SIG-M5 treated with dmso at 0.1 percent for 504 hours (cell line): ENCODE measurements at regions not wholly inside any gene's neighbourhood (a gene's known extent, or its start where the extent isn't known, plus 50 kb on each side); places are given as distances from the start of the nearest gene placed in this dataset.
"Not testable (repeated sequence)": the region's sequence is repeated elsewhere in the genome, so short reads cannot be mapped to it uniquely, and the experiment has no call there.

Experiments
- DNase-seq: peaks from one replicate; lab custom pipeline; 2025; ENCODE audit not compliant: unreplicated experiment; lab: John Stamatoyannopoulos, UW

GRCh38 chr3:8298021-8298954 is 203.3 kb upstream of the LMCD1 start:
- DNase-seq = no peak

- DNase-seq = peak; percentile 65
These were observed 199.5 kb upstream of the LMCD1 start for GRCh38 chr3:8301977-8302735.

GRCh38 chr3:8303466-8303865 is 198.2 kb upstream of the LMCD1 start:
- no peak for DNase-seq

DNA sequence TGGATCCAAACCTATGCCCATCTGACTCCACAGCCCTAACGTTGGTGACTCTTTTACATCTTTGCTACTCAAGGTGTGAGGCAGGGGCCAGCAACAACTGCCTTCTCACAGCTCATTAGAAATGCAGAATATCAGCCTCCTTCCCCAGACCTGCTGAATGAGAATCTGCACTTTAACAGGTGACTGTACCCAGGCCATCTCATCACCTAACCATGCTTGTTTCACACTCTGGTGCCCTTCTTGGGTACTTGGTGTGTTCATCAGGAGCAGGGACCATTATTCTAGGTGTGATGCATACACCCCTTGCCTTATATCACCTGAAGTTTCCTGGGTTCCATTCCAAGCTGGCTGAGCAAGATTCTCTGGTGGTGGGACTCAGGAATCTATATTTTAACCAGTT is 196.3 kb upstream of the LMCD1 start:
- no peak for DNase-seq

DNA sequence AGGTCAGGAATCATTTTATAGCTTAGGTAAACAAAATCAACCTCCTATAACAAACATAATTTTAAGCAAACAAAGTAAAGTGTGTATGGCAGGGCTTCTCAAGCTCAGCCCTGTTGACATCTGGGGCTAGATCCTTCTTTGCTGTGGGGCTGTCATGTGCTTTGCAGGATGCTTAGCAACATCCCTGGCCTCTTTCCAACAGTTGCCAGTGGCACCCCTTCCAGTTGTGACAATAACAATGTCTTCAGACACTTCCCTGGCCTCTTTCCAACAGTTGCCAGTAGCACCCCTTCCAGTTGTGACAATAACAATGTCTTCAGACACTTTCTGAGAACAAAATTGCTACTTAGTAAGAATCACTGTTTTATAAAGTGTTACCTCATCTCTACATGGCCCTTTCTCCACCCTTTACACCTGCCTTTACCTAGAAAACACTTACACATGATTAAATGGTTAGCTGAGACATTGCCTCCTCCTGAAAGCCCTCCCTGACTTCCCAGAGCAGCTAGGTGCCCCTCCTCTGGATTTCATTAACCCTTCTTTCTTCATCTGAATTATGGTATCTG is 194.0 kb upstream of the LMCD1 start:
- no peak for DNase-seq

- DNase-seq = no peak
These were observed 190.3 kb upstream of the LMCD1 start for GRCh38 chr3:8311321-8311720.

- no peak for DNase-seq
These were observed 188.9 kb upstream of the LMCD1 start for GRCh38 chr3:8312685-8313084.

DNA sequence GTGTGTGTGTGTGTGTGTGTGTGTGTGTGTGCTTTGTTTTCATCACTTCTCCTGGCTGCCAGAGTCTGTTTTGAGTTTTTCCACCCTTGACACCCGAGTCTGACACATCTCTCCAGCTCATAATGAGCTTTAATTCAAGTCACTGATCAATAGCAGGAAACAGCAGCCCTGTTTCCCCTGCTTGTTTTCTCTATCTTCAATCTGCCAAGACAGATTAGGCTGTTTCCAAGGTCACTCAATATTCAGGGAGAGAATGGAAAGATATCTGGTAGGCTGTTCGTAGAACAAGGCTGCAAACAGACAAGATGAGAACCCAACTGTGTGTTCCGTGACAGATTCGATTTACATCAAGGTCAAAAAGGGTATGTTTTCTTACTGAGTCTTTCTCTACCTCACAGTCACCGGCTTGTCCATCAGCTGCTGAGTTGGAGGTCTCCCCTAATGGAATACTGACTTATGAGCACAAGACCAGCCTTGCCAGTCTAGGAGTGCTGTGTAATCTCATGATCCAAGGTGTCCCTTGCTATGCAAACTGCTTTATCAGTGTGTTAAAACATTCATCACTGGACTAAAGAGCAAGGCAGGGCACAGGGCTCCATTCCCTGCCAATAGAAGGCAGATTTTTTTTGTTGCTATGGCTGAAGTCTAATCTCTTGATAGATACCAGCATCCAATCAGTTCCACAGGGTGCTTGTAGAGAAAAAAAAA is 187.9 kb upstream of the LMCD1 start:
- DNase-seq = no peak

DNA sequence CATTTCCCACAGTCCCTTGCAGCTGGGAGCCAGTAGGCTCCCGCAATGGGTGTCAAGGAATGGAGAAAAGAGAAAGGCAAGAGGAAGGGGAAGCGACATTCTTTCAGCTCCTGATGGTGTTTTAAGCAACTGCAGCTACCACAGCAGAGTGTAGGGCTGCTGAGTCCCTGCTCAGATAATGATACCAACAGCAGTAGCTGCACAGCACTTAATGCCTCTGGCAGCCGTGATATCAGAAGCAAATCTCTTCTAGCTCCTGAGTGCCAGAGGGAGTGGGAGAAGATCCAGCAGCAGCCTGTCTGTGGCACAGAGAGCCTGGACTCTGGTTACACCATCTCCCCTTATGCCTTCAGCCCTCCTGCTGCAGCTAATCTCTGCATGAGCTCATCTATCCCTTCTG is 186.1 kb upstream of the LMCD1 start:
- DNase-seq = not testable (repeated sequence)

GRCh38 chr3:8317661-8318649 is 183.7 kb upstream of the LMCD1 start:
- no peak for DNase-seq

- no peak for DNase-seq
These were observed 181.5 kb upstream of the LMCD1 start for GRCh38 chr3:8319935-8320634.

DNA sequence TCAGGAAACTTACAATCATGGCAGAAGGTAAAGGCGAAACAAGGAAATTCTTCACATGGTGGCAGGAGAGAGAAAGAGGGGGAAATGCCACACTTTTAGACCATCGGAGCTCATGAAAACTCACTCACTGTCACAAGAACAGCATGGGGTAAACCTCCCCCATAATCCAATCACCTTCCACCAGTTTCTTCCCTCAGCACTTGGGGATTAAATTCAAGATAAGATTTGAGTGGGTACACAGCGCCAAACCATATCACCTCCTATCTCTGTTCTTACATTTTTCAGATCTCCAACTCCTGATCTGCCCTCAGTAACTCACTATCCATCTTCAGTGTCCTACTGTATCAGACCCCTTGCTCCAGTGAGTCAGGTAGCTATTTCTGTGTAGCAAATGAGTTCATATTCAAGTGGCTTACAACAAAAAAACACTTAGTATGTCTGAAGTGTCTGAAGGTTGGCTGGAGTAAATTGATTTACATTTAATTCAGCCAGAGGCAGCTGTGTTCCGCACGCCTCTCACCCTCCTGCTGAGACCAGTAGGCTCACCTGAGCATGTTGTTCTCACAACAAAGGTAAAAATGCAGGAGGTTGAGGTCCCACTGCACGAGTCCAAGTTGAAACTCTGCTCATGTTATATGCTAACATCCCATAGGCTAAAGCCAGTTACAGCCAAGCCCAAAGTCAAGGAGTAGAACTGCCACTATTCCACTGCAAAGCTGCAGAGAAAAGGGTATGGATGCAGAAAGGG is 180.7 kb upstream of the LMCD1 start:
- DNase-seq = no peak

DNA sequence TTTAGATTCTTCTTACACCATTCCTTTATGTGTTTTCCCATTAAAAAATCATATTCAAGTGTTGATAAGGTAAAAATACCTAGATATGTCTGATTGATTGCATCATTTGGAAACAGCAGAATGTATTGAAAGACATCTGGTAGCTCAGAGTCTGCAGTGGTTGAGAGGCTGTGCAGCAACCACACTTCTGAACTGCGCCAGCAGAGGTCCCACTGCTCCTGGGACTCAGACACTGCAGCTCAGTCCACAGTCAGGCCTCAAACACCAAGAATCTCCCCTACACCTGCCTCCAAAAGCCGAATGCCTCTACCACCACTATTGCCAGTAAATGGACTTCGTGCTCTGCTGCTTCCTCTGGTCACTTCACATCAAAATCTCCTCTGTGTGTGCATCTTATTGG is 176.9 kb upstream of the LMCD1 start:
- peak; percentile 12 for DNase-seq

- no peak for DNase-seq
These were observed 176.3 kb upstream of the LMCD1 start for GRCh38 chr3:8325306-8325705.

- DNase-seq = not testable (repeated sequence)
These were observed 175.8 kb upstream of the LMCD1 start for GRCh38 chr3:8325833-8326232.

- no peak for DNase-seq
These were observed 173.9 kb upstream of the LMCD1 start for GRCh38 chr3:8327739-8328138.

- DNase-seq = no peak
These were observed 172.7 kb upstream of the LMCD1 start for GRCh38 chr3:8328967-8329366.

DNA sequence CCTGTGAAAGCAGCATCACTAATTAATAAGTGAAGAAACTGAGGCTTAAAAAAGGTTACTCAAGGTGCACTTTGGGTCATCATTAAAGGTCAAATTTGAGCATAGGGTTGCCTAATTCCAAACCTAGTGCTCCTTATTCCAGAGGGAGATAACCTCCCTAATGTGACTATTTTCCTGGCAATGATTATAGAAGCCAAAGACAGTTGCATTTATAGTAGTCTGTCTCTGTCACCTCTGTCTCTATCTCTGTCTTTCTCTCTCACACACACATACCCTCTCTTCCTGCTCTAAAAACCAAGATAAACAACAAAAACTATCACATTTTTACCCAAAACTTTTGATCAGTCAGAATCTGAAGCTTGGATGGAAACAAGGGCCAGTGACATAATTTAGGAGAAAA is 172.0 kb upstream of the LMCD1 start:
- DNase-seq = no peak

GRCh38 chr3:8336456-8336855 is 165.2 kb upstream of the LMCD1 start:
- no peak for DNase-seq
